Skin epidermis (tissue), 12 donors: ENCODE measurements at regions not wholly inside any gene's neighbourhood (a gene's known extent, or its start where the extent isn't known, plus 50 kb on each side); places are given as distances from the start of the nearest gene placed in this dataset.
"Not testable (repeated sequence)": the region's sequence is repeated elsewhere in the genome, so short reads cannot be mapped to it uniquely, and the experiment has no call there.

Experiments
- H3K27ac ChIP-seq, 21 experiments: fragments of 200-600 bp; sonication (generic) in 11 of 21; one replicate each; pipeline ENCODE4 v1.5.0; 2020; ENCODE audit warnings: mild to moderate bottlenecking in 3 of 21, inconsistent platforms in 2 of 21, moderate library complexity in 2 of 21
- H3K4me3 ChIP-seq, 7 experiments: fragments of 200-600 bp; sonication (generic) in 2 of 7; one replicate each; pipeline ENCODE4 v1.5.0; 2020; ENCODE audit warnings: inconsistent platforms in 2 of 7, mild to moderate bottlenecking in 2 of 7, moderate library complexity in 1 of 7

DNA sequence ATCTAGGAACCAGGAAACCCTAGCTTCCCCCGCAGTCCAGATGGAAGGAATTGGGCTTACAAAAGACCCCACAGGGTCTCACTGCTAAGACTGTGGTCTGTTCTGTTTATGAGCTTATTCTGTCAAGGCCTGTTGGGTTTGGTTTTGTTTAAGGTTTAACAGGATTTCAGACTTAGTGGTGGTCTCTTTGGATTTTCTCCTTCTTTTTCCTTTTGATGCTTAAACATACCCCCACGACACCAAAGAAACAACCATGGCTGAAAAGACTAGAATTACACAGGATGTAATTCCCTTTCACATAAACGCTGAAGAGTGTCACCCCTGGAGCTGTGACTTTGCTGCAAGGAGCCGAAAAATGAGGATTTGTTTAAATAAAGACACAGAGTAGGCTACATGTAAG, 408.6 kb downstream of the PREX1 start:
- H3K4me3 ChIP-seq: no peak overlapping the region
- no peak overlapping the region for H3K27ac ChIP-seq

DNA sequence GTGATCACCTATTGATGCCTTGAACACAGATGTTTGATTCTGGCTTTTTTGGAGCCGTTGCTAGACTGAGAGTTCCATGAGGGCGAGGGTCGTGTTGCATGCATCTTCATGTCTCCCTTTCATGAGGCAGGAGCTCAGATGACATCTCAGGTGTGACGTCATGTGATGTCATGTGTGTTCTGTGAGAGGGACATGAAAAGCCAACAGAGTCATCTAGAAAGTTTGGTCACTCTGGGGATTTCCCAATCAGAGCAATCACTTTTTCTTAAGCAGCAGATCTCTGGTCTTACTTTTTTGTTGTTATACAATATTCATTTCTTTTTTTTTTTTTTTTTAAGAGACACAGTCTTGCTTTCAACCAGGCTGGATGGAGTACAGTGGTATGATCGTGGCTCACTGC, 411.8 kb downstream of the PREX1 start:
- Histone ChIP-seq H3K4me3 (no peak overlapping the region), H3K27ac (no peak overlapping the region)

DNA sequence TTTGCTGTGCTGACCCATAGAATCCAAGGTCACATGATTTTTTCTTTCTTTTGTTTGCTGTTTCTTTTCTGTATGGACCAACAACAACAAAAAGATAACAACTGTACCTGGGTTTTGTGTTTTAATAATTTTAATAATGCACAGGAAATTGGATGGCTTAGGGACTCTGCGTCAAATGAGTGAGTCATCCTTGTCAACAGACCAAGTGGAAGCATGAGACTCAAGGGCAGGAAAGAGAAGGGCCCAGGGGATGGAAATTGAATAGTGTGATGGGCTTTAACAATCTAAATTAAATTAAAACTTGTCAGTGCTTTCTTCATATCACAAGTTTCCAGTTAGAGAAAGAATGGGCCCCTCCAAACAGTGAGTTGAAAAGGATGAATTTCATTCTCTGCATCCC, 413.0 kb downstream of the PREX1 start:
- Histone ChIP-seq H3K4me3 (no peak overlapping the region), H3K27ac (no peak overlapping the region)

DNA sequence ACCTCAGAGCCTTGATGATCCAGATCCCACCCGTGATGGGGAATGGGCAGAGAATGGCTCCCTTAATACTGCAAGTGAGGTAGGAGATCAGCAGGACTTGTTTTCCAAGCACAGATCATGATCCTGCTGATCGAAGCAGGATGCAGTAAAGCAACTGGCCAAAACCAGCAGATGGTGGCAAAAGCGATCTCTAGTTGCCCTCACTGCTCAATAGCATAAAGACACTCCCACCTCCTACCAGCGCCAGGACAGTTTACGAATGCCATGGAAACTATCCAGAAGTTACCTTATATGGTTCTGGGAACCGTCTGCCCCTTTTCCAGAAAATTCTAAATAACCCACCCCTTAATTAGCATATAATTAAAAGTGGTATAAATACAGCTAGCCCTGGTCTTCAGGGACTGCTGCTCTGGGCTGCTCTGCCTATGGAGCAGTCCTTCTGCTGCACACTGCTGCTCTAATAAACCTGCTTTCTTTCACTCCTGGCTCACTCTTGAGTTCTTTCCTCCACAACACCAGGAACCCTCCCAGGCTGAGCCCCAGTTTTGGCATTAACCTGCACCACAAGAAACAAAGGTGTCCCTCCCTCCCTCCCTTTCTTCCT, 415.8 kb downstream of the PREX1 start:
- Histone ChIP-seq H3K27ac (no peak overlapping the region), H3K4me3 (no peak overlapping the region)

DNA sequence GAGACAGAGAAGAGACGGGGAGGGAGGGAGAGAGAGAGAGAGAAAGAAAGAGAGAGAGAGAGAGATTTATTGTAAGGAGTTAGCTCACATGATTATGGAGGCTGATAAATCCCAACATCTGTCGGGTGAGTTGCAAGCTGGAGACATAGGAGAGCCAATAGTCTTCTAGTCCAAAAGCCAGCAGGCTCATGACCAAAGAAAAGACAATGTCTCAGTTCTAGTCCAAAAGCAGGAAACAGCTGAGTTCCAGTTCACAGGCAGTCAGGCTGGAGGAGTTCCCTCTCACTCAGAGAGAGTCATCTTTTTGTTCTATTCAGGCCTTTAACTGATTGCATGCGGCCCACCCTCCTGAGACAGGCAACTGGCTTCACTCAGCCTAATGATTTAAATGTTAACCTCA, 416.6 kb downstream of the PREX1 start:
- H3K4me3 ChIP-seq: no peak overlapping the region
- H3K27ac ChIP-seq: no peak overlapping the region

DNA sequence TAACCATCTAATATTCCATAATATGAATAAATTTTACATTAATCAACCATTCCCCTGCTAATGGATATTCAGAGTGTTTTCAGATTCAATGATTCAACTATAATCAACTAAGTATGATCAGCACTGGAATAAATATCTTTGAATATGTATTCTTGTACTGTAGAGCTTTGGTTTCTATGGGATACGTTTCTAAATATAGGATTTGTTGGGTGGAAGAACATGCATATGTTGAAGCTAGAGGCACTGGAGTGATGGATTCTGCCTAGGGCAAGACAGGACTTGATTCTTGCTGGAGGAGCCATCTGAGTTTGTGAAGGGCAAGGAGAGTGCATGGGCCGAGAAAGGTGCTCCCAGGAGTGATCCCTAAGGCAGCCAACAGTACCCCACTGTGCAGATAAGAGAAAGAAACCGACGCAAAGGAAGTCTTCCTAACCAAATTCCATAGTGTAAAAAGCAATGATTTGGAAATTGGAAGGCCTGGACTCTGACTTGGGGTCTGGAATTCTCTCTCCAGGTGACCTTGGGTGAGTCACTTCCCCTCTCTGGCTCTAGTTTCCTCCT, 418.7 kb downstream of the PREX1 start:
- no peak overlapping the region for H3K27ac ChIP-seq
- no peak overlapping the region for H3K4me3 ChIP-seq

DNA sequence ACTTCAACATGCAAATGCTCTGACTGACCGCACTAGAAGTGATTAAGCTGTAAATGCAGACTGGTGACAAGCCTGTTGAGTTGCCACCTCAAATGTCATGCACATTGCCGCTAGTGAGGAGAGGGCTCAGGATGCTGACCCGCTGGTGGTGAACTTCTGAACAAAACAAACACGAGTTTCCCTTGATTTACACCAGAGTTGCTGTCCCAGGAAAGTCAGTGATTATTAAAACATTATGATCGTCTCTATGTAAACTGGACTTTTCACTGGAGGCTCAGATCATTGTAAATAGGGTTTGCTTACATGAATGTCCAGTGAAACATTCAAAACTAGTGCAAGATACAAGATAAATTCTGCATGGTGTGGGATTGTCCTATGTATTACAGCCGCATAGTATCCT, 420.1 kb downstream of the PREX1 start:
- Histone ChIP-seq H3K27ac (no peak overlapping the region), H3K4me3 (no peak overlapping the region)

DNA sequence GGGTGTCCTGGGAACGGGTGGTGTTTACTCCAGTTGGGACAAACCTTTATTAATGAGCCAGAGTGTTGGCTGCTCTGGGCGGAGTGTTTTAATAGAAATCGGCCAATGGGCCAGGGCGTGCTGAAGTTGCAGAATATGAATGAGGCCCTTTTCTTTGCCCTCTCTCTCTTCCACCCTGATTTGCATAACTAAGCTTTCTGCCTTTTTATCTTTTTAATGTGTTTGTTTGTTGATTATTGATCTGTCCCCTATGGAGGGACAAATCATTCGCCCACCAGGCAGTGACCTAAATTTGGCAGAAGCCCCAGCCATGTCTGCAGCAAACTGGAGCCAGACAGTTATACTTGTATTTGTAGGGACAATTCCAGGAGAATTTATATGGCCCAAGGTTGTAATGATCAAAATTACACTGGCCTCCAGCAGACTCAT, 420.9 kb downstream of the PREX1 start:
- Histone ChIP-seq H3K4me3 (no peak overlapping the region), H3K27ac (no peak overlapping the region)

DNA sequence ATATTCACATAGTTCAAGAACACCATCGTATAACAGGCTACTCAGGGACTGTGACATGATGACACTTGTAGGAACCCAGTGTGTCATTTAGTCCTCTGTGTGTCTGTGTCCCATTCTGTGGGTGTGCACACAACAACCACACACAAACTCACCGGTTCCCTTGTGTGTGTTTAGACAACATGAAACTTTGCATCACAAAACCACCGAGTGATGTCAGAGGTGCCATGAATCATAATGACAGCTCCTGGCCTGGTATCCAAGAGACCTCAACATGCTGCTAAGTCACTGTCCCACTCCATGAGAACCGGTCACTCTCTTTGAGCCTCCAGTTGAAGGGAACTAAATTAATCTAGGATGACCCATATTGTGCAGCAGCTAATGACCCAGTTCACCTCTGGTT, 421.3 kb downstream of the PREX1 start:
- H3K27ac ChIP-seq: no peak overlapping the region
- no peak overlapping the region for H3K4me3 ChIP-seq

DNA sequence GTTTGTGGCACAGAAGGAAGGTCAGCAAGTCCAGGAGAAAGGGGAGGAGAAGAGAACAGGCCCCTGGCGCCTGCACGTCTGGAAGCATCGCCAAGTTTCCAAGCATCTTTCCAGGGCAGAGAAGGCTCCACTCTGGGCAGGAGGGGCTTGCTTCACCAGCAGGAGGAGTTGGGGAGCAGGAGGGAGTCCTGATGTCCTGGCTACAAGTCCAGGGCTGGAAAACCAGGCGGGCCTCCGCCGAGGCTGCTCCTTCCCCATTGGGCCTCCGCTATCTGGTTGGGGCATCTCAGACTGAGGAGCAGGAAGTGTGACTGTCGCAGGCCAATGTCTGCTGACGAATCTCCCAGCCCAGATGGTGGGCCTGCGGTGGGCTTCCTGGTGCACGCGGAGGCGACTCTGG, 421.9 kb downstream of the PREX1 start:
- no peak overlapping the region for H3K4me3 ChIP-seq
- no peak overlapping the region for H3K27ac ChIP-seq

DNA sequence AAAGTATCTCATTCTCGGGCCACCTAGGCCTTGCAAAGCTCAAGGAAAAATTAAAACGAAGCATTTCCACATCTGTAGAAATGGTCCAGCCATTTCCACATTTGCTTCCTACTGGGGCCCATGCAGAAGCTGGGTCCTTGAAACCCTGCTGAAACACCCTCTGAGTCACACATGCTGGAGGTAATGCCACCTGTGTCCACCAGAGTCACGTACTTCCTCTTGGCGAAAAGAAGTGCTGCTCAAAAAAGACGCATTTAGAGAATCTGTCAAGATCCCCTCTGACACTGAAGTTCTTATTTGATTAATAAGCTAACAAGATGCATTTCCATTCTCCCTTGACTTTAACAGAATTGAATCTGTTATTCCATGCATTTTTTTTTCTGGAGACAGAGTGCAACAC, 423.2 kb downstream of the PREX1 start:
- Histone ChIP-seq H3K4me3 (no peak overlapping the region), H3K27ac (no peak overlapping the region)

DNA sequence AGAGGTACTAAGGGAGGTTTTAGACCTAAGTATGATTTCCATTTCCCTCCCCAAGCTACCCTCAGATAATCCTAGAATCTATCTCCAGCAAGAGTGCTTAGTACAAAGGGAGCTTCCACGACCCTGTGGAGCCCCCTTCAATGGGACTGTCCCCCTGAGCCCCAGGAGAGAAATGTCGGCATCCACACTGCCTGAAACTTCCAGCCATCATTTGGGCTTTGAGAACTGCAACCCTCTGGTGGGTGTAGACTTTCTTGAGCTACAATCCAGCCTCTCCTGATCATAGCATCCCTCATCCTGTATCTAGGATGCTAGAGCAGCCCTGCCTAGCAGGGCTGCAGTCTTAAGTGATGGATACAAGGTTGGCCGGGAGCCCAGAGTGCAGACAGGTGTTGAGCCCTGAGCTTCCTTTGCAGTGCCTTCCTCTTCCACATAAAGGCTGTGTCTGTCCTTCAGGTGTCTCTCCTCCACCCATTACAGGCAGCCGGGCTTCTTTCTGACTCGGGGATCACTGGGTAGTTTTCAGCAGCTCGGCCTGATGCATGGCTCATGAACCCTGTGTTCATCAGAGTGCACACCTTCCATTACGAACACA, 424.5 kb downstream of the PREX1 start:
- Histone ChIP-seq H3K27ac (no peak overlapping the region), H3K4me3 (no peak overlapping the region)

DNA sequence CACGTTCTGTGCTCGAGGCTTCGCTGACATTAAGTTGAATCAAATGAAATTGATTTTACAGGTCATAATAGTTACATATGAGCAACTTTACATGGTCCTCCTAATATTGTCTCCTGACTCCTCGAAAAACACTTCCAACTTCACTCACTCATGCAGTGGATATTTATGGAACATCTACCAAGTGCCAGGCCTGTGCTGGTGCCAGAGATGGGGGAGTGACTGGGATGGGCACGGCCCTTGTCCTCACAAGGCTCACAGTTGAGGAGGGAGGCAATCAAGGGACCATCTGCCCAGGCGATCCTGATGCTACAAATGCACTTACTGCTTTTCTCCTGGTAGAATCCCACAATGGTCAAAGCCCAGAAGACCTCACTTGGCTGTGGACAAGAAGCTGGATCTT, 426.4 kb downstream of the PREX1 start:
- H3K4me3 ChIP-seq: no peak overlapping the region
- no peak overlapping the region for H3K27ac ChIP-seq

DNA sequence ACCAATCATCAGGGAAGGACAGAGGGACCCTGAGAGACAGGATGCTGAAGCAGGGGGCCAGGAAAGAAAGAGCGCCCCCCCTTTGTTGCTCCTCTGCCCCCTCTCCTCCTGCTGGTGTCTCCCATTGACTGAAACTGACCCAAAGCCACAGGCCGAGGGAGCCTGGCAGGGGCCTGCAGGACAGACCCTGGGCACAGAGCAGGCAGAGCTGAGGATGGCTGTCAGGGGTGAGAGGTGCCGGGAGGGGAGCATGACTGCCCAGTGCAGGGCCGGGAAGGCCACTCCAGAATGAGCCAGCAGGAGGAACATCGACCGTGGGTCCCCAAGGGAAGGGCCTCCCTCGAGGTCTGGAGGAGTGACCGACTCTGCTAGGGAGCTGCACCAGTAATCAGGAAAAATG, 427.8 kb downstream of the PREX1 start:
- Histone ChIP-seq H3K27ac (no peak overlapping the region), H3K4me3 (no peak overlapping the region)

DNA sequence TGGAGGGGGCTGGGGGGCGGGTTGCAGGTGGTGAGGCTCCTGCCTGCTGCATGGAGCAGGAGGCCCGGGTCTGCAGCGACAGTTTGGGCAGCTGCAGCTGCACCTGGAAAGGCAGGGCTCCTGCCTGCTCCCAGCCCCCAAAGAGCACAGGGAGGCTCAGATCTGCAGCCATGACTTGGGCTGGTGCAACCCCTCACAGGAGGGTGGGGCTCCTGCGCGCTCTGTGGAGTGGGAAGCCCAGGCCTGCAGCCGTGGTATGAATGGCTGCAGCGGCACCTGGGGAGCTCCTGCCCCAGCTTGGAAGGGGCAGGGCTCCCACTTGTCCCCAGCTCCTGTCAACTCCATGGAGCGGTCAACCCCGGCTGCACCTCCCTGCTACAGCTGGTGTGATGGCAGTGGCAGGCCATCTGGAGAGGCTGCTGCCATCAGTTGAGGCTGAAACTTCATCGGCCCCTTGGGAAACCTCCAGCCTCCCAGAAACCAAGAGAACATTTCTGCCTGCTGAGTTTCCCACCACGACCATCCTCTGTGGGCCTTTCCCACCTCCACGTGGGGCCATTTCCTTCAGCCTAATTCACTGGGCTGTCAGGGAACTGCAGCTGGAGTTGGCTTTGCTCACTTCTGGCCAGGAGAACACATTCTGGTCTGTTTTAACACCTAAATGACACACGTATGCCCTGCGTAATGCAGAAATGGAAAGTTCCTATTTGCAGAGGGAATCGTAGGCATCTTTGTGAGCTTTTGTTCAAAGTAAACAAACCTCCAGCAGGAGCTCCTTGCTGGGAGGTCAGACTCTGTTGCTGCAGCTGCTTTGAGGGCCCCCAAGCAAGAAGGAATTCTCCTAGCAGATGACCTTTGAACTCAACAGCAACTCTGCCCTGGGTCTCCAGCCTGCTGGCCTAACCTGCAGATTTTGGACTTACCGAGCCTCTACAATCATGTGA, 429.0 kb downstream of the PREX1 start:
- no peak overlapping the region for H3K27ac ChIP-seq

DNA sequence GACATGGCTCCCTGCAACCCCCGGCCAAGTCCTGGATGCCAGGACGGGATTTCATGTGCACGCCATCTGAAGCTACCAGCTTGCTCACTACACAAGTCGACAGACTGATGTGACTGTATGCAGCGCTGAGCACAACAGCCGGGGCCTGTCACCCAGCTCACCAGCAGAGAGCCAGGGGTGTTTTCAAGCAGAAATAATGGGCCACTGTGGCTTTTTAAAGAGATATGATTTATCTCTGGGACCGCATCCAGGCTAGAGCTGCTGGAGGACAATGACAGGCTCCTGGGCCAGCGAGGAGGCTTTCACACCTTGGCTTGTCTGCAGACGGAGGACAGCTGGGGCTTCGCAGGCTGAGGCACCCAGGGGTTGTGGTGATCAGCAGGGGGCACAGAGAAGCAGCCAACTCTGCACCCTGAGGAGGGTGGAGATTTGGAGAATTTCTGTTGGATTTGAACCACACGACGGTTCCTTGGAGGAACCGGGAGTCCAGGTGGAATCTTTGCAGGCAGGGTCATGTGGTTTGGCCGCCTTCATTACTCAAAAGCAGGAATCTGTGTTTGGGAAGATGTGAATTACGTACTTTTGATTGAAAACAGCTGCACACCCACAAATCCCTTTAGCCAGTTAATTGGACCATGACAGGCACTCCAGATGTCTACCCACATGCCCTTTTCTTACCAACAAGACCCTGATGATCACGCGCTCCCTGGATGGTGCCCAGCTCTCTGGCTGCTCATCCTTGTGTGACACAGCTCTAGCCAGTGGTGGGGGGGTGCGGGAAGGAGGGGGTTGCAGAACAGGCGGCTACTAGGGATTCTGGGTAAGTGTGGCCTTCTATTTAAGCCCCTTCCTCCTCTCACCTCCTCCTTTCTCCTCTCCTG, 430.6 kb downstream of the PREX1 start:
- not testable (repeated sequence) for H3K27ac ChIP-seq, H3K4me3 ChIP-seq

More for the DNA sequence above, 429.0 kb downstream of the PREX1 start:
- H3K4me3 ChIP-seq: no peak overlapping the region

DNA sequence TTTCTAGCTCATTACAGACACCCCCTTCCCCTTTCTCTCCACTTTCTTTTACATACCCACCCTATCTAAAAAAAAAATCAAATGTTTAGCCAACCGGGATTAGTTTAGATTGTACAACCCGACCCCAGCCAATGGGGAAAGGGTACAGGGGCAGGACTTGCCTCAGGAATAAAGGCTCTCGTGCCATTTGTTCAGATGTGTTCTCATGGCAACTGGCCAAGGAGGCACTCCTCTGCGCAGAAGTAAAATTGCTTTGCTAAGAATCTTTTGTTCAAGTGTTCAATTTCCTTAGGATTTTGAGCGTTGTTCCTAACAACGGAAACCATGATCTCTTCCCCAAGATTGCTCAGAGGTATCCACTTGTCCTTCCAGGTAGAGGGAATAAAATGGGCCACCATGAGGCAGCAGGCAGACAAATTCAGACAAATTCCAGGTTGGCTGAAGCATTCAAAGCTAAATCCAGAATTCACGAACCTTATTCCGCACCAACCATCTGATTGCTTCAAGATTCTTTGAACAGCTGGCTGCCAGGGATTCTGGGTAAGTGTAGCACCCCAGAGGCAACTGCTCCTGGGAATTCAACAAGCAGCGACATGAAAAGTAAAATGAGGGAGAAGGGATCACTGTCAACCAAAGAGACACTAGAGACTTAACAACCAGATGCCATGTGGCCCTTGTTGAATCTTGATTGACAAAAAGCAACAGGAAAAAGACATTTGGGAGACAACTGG, 431.8 kb downstream of the PREX1 start:
- Histone ChIP-seq H3K27ac (no peak overlapping the region), H3K4me3 (no peak overlapping the region)

DNA sequence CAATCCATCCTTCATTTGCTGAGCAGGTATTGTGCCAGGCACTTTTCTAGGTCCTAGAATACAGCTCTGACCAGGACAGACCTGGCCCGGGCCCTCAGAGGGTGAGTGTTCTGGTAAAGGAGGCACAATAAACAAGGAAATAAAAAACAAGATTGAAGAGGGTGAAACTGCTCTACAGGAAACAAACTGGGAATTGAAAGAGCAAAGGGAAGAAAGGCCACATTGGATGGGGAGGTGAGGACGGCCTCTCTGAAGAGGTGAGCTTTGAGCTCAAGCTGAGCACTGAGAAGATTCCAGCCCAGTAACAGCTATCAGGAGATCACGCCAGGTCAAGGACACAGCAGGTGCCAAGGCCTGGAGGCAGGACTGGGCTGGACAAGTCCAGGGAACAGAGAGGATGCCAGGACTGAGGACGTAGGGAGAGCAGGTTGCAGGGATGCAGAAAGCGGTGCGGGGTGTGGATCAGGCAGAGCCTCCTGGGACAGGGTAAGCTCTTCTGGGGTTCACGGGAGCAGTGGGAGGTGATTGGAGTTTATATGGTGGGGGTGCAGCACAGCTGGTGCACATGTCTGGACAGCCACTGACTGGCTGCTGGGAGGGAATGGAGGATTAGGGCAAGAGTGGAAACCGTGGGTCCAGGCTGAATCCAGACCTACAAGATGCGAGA, 433.3 kb downstream of the PREX1 start:
- no peak overlapping the region for H3K27ac ChIP-seq

More for the DNA sequence above, 433.3 kb downstream of the PREX1 start:
- no peak overlapping the region for H3K4me3 ChIP-seq
